NCI-H2081 treated with DMSO at 0.1 percent for 48 hours (cell line): ENCODE measurements at regions not wholly inside any gene's neighbourhood (a gene's known extent, or its start where the extent isn't known, plus 50 kb on each side); places are given as distances from the start of the nearest gene placed in this dataset.
"Not testable (repeated sequence)": the region's sequence is repeated elsewhere in the genome, so short reads cannot be mapped to it uniquely, and the experiment has no call there.

Source experiments
- DNase-seq: peaks from one replicate; lab custom pipeline; 2025; lab: John Stamatoyannopoulos, UW

GRCh38 chr18:26650310-26651268 lies 102.2 kb upstream of the KCTD1 start:
- DNase-seq: no peak

GRCh38 chr18:26649193-26649543 lies 100.8 kb upstream of the KCTD1 start:
- no peak for DNase-seq

GRCh38 chr18:26648509-26649192 lies 100.3 kb upstream of the KCTD1 start:
- DNase-seq: no peak

- no peak for DNase-seq
These were observed 98.5 kb upstream of the KCTD1 start for GRCh38 chr18:26646901-26647300.

GRCh38 chr18:26642440-26643348 lies 94.3 kb upstream of the KCTD1 start:
- no peak for DNase-seq

- DNase-seq: no peak
These were observed 92.2 kb upstream of the KCTD1 start for GRCh38 chr18:26640541-26640940.

GRCh38 chr18:26639149-26639548 lies 90.8 kb upstream of the KCTD1 start:
- no peak for DNase-seq

GRCh38 chr18:26637983-26638382 lies 89.6 kb upstream of the KCTD1 start:
- DNase-seq: no peak

- no peak for DNase-seq
These were observed 89.0 kb upstream of the KCTD1 start for GRCh38 chr18:26637324-26637723.

GRCh38 chr18:26635466-26635865 lies 87.1 kb upstream of the KCTD1 start:
- DNase-seq: no peak

- no peak for DNase-seq
These were observed 86.3 kb upstream of the KCTD1 start for GRCh38 chr18:26634631-26635030.

- no peak for DNase-seq
These were observed 82.8 kb upstream of the KCTD1 start for GRCh38 chr18:26631135-26631534.

- no peak for DNase-seq
These were observed 82.2 kb upstream of the KCTD1 start for GRCh38 chr18:26630596-26630995.

GRCh38 chr18:26628017-26628416 lies 79.7 kb upstream of the KCTD1 start:
- DNase-seq: no peak

GRCh38 chr18:26624443-26624842 lies 76.1 kb upstream of the KCTD1 start:
- DNase-seq: no peak

- DNase-seq: not testable (repeated sequence)
These were observed 75.0 kb upstream of the KCTD1 start for GRCh38 chr18:26623314-26623713.

- DNase-seq: no peak
These were observed 73.0 kb upstream of the KCTD1 start for GRCh38 chr18:26621161-26622026.

- DNase-seq: no peak
These were observed 71.0 kb upstream of the KCTD1 start for GRCh38 chr18:26619350-26619749.

- DNase-seq: no peak
These were observed 69.8 kb upstream of the KCTD1 start for GRCh38 chr18:26618135-26618534.

- no peak for DNase-seq
These were observed 68.8 kb upstream of the KCTD1 start for GRCh38 chr18:26617151-26617554.

- DNase-seq: no peak
These were observed 66.0 kb upstream of the KCTD1 start for GRCh38 chr18:26614374-26614773.
